ENCODE measurements at regions not wholly inside any gene's neighbourhood (a gene's known extent, or its start where the extent isn't known, plus 50 kb on each side); places are given as distances from the start of the nearest gene placed in this dataset.
A peak's percentile ranks its signal among the peaks of the same experiment; 100 is the strongest.
"Not testable (repeated sequence)": the region's sequence is repeated elsewhere in the genome, so short reads cannot be mapped to it uniquely, and the experiment has no call there.

- DNase-seq = no peak
Measured at GRCh38 chr7:110531186-110531585, 559.7 kb upstream of the LRRN3 start.

DNA sequence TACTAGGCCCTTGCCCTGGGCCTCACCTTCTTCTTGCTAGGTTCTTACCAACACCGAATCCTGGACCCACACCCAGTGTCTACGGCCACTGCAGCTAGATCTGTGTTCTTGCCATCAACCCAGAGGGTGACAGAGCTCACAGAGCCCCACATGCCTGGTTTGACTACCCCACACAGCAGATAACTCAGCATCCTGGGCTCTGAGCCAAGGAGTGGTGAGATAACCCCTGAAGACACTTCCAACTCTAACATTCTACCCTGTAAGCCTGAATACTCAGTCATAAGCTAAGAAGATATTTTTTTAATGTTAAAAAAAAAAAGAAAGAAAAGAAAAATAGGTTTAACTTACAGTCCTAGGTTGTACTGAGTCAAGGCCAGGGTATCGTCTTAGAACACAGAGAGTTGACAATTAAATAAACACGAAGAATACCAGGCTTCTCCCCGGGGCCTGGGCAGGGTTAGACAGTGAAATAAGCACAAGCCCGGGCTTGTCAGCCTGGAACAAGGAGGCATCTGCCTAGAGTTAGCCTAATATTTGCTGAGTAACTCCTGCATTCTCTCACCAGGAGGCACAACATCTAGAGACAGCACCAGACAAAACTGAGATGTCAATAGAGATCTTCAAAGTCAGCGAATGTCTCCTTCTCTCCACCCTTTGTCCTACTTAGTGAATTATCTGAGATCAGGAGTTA lies 556.5 kb upstream of the LRRN3 start:
- DNase-seq = peak; percentile 82

DNA sequence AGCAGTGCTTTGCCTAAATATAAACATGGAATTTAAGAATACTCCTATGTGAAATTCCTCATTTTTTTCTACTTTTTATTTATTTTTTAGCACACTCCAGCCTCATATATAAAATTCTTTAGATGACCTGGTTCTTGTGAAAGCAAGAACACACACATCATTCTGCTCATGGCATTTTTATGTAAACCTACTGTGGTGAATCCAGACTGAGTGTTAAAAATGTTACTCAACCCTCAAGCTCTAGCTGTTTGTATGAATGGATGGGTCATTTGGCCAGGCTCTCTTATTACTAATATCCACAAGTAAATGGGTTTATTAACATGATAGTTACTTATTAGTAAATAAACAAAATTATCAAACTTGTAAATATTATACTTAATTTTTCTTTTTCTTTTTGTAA lies 551.7 kb upstream of the LRRN3 start:
- DNase-seq = no peak

GRCh38 chr7:110541962-110542361 lies 549.0 kb upstream of the LRRN3 start:
- DNase-seq = no peak

- DNase-seq = no peak
Measured at GRCh38 chr7:110544194-110544593, 546.7 kb upstream of the LRRN3 start.

DNA sequence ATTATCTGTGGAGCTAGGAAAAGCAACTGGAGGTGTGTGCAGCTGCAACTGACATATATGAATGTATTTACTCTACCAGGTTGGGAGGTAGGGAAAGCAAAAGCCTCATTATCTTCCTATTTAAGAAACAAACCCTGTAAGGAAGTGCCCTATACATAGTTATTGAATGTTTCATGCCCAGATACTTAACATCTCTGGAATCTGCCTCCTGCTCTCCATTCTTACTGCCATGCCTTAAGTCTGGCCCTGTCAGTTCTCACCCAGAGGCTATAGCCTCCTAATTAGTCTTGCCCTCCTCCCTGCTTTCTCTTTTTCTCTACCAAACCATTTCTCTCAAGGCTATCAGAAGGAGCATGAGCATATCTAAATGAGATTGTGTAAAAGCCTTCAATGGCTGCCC lies 542.6 kb upstream of the LRRN3 start:
- DNase-seq = no peak

- DNase-seq = no peak
Measured at GRCh38 chr7:110557136-110557535, 533.8 kb upstream of the LRRN3 start.

GRCh38 chr7:110563286-110563685 lies 527.6 kb upstream of the LRRN3 start:
- DNase-seq = not testable (repeated sequence)

DNA sequence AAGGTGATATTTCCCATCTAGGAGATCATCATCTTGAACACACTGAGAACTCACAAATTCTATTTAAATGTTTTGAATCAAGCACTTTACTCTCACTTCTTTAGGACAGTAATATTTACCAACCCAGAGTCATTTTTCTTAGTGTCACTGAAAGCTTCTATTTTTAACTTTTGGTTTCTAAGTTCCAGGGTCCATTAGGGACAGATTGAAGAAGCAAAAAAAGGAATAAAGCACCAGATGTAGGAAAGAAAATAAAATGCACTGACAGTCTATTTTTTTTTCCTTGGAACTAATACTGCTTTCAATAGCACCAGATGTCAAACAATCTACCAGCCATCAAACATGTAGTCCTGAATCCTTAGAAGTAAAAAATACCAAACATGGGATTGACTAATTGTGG lies 526.7 kb upstream of the LRRN3 start:
- DNase-seq = peak; percentile 92

- DNase-seq = no peak
Measured at GRCh38 chr7:110568388-110568787, 522.5 kb upstream of the LRRN3 start.

- DNase-seq = no peak
Measured at GRCh38 chr7:110568932-110569331, 522.0 kb upstream of the LRRN3 start.

DNA sequence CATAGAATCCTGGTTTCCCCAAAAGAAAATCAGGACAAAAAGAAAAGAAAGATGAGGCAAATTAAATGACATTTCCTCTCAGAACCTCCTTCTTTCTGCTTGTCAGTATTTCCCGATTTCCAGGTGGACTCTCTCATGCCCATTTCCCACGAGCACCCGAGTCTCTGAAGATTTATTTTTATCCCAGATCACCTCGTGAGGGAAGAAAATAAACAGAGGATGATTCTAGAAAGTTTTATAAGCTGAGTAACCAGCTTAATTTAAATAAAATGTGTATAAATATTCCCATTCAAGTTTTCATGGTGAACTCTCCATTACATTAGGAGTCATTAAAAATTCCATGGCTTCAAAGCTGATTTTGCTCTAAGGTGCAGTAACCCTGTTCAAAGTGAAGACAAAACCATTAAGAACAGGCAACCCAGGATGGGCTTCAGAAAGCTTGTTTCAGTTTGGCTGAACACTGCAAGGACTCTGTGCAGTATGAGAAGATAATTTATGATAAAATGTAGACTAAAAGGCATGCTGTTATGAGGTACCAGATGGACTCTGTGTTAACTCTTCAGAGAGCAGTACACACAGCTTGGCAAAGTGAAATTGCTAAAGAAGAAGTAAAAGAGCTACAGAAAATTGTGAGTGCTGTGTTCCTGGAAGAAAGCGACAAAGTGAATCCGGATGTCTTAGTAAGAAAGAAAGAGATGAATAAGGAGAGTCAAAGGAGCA lies 521.3 kb upstream of the LRRN3 start:
- DNase-seq = peak; percentile 50

DNA sequence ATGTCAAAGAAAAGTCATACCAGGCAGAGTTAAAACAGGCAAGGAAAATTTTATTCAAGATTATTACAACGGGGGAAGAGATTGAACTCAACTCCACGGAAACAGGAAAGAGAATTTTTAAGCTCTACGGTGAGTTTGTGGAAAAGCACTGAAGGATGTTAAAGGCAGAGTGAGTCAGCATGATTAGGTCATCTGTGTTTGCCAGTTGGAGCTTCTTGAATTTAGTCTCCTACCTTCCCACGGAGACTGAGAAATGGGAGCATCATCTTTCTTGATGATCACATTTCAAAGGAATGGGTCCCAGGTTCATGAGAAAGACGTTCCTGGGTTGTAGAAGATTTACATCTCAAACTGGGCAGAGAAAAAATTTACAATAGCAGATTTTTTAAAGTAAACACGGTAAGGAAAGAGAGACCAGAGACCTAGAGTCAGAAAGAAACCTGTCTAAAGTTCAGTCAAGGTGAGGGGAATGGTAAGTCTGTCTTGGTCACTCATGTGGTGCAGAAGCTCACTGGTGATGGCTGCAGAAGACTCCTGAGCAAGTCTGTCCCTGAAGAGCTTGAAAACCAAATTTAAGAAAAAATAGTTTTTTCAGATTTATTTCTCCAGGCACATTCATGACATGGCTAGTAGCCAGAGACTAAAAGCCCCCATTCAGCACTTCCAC lies 516.9 kb upstream of the LRRN3 start:
- no peak for DNase-seq

DNA sequence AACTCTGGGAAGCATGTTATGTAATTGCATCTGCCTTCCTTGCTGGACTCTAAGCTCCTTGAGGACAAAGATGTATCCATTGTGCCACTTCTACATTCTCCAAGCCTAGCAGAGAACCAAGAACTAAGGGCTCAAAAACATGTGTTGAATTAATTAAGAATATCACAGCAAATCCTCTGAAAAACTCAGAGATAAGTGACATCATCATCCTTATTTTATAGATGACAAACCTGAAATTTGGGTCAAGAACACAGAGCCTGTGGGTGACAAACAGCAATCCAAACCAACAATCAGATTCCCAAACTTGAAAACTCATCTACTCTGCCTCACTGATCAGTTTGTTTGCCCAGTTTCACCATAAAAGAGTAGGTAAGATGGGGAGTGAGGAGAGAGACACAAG lies 503.6 kb upstream of the LRRN3 start:
- no peak for DNase-seq

- DNase-seq = no peak
Measured at GRCh38 chr7:110590415-110590814, 500.5 kb upstream of the LRRN3 start.

GRCh38 chr7:110591341-110591740 lies 499.6 kb upstream of the LRRN3 start:
- no peak for DNase-seq

GRCh38 chr7:110592557-110592956 lies 498.4 kb upstream of the LRRN3 start:
- no peak for DNase-seq

GRCh38 chr7:110593355-110593754 lies 497.6 kb upstream of the LRRN3 start:
- DNase-seq = no peak

DNA sequence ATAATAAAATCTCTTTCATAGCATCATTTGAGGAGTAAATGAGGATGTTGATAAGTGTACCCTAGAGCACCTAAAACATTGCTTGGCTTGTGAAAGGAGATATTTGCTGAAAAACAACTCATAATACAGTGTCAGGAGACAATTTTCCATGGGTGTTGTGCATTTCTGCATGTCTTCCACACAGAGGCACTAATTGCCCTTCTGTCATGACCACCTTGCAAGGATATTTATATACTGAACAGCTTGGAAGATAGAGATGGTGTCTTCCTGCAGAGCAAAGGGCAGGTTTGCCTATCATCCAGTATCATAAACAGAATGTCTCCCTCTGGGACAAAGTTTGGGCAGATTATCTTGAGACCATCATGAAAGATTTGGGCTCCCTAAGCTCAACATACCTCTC lies 495.2 kb upstream of the LRRN3 start:
- DNase-seq = no peak

DNA sequence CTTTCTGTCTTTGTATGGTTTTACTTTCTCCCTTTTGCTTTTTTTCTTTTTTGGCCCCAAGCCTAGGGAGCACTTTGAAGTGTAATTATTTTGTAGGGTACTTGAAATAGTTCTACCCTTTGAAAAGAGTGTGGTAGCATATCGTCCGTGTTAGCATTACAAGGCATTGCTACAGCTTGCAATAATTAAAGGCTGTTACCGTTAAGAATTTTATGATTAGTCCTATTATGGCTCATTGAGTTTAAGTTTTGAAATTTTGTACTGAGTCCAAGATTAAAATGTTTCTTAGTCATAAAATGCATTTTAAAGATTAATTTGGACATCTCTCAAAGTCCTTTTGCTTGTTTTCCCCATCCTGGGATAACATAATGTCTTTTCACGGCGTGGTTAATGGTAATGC lies 490.0 kb upstream of the LRRN3 start:
- peak; percentile 48 for DNase-seq

GRCh38 chr7:110601710-110602109 lies 489.2 kb upstream of the LRRN3 start:
- DNase-seq = no peak

GRCh38 chr7:110604206-110604605 lies 486.7 kb upstream of the LRRN3 start:
- no peak for DNase-seq

DNA sequence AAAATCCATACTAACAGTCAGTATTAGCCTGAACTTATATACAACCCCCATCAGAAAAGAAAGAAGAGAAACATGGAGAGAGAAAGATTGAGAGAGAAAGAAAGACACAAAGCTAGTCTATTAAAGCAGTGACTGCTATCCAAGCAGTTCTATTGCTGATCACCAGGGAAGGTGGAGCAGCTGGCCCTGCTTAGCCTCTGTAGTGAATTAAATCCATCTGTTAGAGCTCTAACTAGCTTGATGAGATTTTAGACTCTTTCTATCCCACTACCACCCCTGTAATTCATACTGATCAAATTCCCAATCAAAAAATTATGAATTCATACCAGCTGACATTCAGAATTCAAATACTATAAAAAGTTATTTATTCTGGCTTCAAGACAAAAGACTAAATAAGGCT lies 486.0 kb upstream of the LRRN3 start:
- no peak for DNase-seq

Data from NCI-H446 treated with DMSO at 0.1 percent for 48 hours (cell line).